ENCODE measurements at regions not wholly inside any gene's neighbourhood (a gene's known extent, or its start where the extent isn't known, plus 50 kb on each side); places are given as distances from the start of the nearest gene placed in this dataset.

DNA sequence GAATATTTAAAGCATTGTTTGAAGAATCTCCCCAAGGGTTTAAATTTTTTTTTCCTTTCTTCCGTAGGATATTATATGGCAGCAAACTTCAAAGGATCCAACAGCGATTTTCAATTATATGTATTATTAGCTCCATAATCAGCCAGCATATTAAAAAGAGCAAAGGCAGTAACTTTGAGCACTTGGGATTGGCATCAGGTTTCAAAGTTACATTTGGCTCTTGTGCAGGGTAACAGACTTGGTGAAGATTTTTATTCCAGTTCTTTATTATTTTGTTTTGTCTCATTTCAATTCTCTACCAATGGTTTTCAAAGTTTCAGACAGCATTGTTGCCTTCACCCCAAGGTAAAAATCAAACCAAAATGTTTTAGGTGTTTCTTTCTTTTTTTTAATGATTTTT, 116.7 kb upstream of the ZNF366 start:
- no peaks in the 10 kb centered on the region for H3K79me2 ChIP-seq (ENCODE audit: insufficient read depth, low read length)
- no peak overlapping the region for H2BK5ac ChIP-seq (ENCODE audit: insufficient read length, low read length)
- H3K9ac ChIP-seq (ENCODE audit: extremely low read depth, insufficient read length, low read length): no peak overlapping the region
- no peak overlapping the region for H4K8ac ChIP-seq (replicated peaks; ENCODE audit: insufficient read length, low read depth, low read length)
- no peak overlapping the region for H2BK120ac ChIP-seq (ENCODE audit: low read depth, low read length, poor library complexity, severe bottlenecking)
- no peak overlapping the region for H3K4me3 Mint-ChIP-seq
- no peak overlapping the region for H2AK5ac ChIP-seq (ENCODE audit: insufficient read length, low read length)
- WGBS (ENCODE audit: extremely low coverage, insufficient read length, low lambda C conversion rate): no CpG with 5 or more reads among the region's 2 CpGs
- H3K18ac ChIP-seq (ENCODE audit: insufficient read length, low read depth, low read length): no peak overlapping the region
- H4K20me1 ChIP-seq (ENCODE audit: control insufficient read depth, insufficient read depth, insufficient read length): no peaks in the 10 kb centered on the region
- H3K4me1 ChIP-seq (ENCODE audit: insufficient read depth, low read length): peaks cover 3% of the 10 kb centered on the region; the same call in 1 of the 2 replicates
- H3K23ac ChIP-seq (ENCODE audit: insufficient read length, low read depth, low read length): no peak overlapping the region
- peaks cover 10 to 11% of the 10 kb centered on the region in 2 experiments for H3K4me1 Mint-ChIP-seq
- H3T11ph ChIP-seq (ENCODE audit: low read length): no peak overlapping the region
- no peaks in the 10 kb centered on the region for H3K9me3 ChIP-seq (ENCODE audit: control insufficient read depth, low read depth, low read length)
- H3K4ac ChIP-seq (ENCODE audit: low read depth, low read length): no peak overlapping the region
- H3K56ac ChIP-seq (ENCODE audit: insufficient read length, low read depth, low read length): no peak overlapping the region
- no peak overlapping the region for H3K14ac ChIP-seq (ENCODE audit: insufficient read depth, low read length)
- H3K27me3 ChIP-seq (ENCODE audit: insufficient read depth, low read length): no peaks in the 10 kb centered on the region
- no peaks in the 10 kb centered on the region for H3K36me3 Mint-ChIP-seq (ENCODE audit: insufficient read depth in 1 of 3, low read depth in 3 of 3)
- no peaks in the 10 kb centered on the region for H3K23me2 ChIP-seq (ENCODE audit: insufficient read length, low read depth, low read length, poor library complexity, severe bottlenecking)
- DNase-seq: no peak
- no peak overlapping the region for H2BK12ac ChIP-seq (ENCODE audit: insufficient read length, low read depth, low read length)
- no peak overlapping the region for H3K4me2 ChIP-seq (ENCODE audit: insufficient read depth, insufficient read length, low read length)
- no peak overlapping the region for H4K91ac ChIP-seq (ENCODE audit: insufficient read length, low read depth, low read length)
- H4K5ac ChIP-seq (ENCODE audit: insufficient read length, low read depth, low read length): no peak overlapping the region
- no peak overlapping the region for H2BK15ac ChIP-seq (ENCODE audit: low read depth, low read length)
- no peak overlapping the region for H2AFZ ChIP-seq (ENCODE audit: low read length)
- H3K27ac Mint-ChIP-seq: no peak overlapping the region
- H3K27me3 Mint-ChIP-seq (ENCODE audit: low read depth): peaks cover 3% of the 10 kb centered on the region
- no peaks in the 10 kb centered on the region for H3K9me3 Mint-ChIP-seq
- H3K79me1 ChIP-seq (ENCODE audit: insufficient read depth, low read depth, low read length, poor library complexity, severe bottlenecking): no peaks in the 10 kb centered on the region
- no peak overlapping the region for H3K27ac ChIP-seq (ENCODE audit: insufficient read length, low read depth, low read length)
- TF ChIP-seq, protein P1, sequence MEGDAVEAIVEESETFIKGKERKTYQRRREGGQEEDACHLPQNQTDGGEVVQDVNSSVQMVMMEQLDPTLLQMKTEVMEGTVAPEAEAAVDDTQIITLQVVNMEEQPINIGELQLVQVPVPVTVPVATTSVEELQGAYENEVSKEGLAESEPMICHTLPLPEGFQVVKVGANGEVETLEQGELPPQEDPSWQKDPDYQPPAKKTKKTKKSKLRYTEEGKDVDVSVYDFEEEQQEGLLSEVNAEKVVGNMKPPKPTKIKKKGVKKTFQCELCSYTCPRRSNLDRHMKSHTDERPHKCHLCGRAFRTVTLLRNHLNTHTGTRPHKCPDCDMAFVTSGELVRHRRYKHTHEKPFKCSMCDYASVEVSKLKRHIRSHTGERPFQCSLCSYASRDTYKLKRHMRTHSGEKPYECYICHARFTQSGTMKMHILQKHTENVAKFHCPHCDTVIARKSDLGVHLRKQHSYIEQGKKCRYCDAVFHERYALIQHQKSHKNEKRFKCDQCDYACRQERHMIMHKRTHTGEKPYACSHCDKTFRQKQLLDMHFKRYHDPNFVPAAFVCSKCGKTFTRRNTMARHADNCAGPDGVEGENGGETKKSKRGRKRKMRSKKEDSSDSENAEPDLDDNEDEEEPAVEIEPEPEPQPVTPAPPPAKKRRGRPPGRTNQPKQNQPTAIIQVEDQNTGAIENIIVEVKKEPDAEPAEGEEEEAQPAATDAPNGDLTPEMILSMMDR (conservative IDR thresholded peaks at IDR 0.05): no peak
- H2BK20ac ChIP-seq (ENCODE audit: low read depth, low read length, poor library complexity, severe bottlenecking): no peak overlapping the region

Data from H9 (cell line).